Sigmoid colon (tissue), 6 donors: ENCODE measurements at regions not wholly inside any gene's neighbourhood (a gene's known extent, or its start where the extent isn't known, plus 50 kb on each side); places are given as distances from the start of the nearest gene placed in this dataset.
"Not testable (repeated sequence)": the region's sequence is repeated elsewhere in the genome, so short reads cannot be mapped to it uniquely, and the experiment has no call there.

Experiments used
- DNase-seq: peaks from one replicate; pipeline ENCODE4 v3.0.0-alpha.2; 2019
- H3K27ac ChIP-seq, 4 donors: fragments of 200-600 bp; sonication (generic); one replicate each; pipeline ENCODE4 v1.5.1; 2016 to 2019; ENCODE audit warnings: mild to moderate bottlenecking in 1 of 4
- H3K27me3 ChIP-seq, 3 donors: fragments of 200-600 bp; sonication (generic); one replicate each; pipeline ENCODE4 v1.5.1; 2019; ENCODE audit warnings: mild to moderate bottlenecking in 1 of 3
- H3K36me3 ChIP-seq, 4 donors: fragments of 200-600 bp; sonication (generic); one replicate each; pipeline ENCODE4 v1.5.1; 2016 to 2019
- H3K4me1 ChIP-seq, 4 donors: fragments of 200-600 bp; sonication (generic); one replicate each; pipeline ENCODE4 v1.5.1; 2017 to 2019
- H3K4me3 ChIP-seq, 4 donors: fragments of 200-600 bp; sonication (generic); one replicate each; pipeline ENCODE4 v1.5.1; 2017 to 2019; ENCODE audit warnings: mild to moderate bottlenecking in 2 of 4, moderate library complexity in 1 of 4
- H3K9me3 ChIP-seq, 4 donors: fragments of 200-600 bp in 3 of 4; sonication (generic) in 3 of 4; one replicate each; pipeline versions ENCODE4 v1.5.1 to v1.6.1; 2013 to 2019
- EP300 ChIP-seq, 4 donors: sonication (generic); formaldehyde crosslinking; IDR thresholded peaks; one replicate each; pipeline ENCODE4 v1.6.1; 2017; ENCODE audit warnings: antibody characterized with exemption in 4 of 4
- POLR2A ChIP-seq, 2 donors: fragments of 450-650 bp; IDR thresholded peaks; one replicate each; pipeline ENCODE4 v1.6.1; 2016; ENCODE audit warnings: antibody characterized with exemption in 2 of 2, mild to moderate bottlenecking in 2 of 2, moderate library complexity in 2 of 2
- POLR2AphosphoS5 ChIP-seq, 4 donors: sonication (generic); formaldehyde crosslinking; IDR thresholded peaks; one replicate each; pipeline ENCODE4 v1.6.1; 2017; ENCODE audit warnings: antibody characterized with exemption in 4 of 4
- whole genome bisulfite sequencing, 2 donors: extraction: QIAGEN DNeasy Blood & Tissue Kit; methylation state at CpG; one replicate each; pipeline ENCODE4 v1.1.7; 2013; 5-methylcytosine and 5-hydroxymethylcytosine counted together
- intact Hi-C: fragments of 100-400 bp; cut with DNase I; formaldehyde crosslinking; loops from one replicate; pipeline ENCODE4 v1.15.1; 2023
- TF ChIP-seq, protein P1 (sequence below), 4 experiments: fragments of 450-650 bp in 3 of 4; fragments of 200-600 bp in 1 of 4; IDR thresholded peaks; one replicate each; pipeline ENCODE4 v1.5.1; 2016 to 2019; ENCODE audit warnings: antibody characterized with exemption in 4 of 4, mild to moderate bottlenecking in 3 of 4, moderate library complexity in 2 of 4
- donor health status: healthy with polysubstance abuse.
- donor health status: healthy.

- H3K4me1 ChIP-seq, result no peaks in the 10 kb centered on the region
- DNase-seq, result no peak
- no peak overlapping the region for H3K4me3 ChIP-seq
- no peaks in the 10 kb centered on the region for H3K9me3 ChIP-seq
- TF ChIP-seq EP300 (IDR thresholded peaks at IDR 0.05) (no peak), POLR2AphosphoS5 (IDR thresholded peaks at IDR 0.05) (no peak), POLR2A (IDR thresholded peaks at IDR 0.05) (no peak)
- TF ChIP-seq, protein P1, sequence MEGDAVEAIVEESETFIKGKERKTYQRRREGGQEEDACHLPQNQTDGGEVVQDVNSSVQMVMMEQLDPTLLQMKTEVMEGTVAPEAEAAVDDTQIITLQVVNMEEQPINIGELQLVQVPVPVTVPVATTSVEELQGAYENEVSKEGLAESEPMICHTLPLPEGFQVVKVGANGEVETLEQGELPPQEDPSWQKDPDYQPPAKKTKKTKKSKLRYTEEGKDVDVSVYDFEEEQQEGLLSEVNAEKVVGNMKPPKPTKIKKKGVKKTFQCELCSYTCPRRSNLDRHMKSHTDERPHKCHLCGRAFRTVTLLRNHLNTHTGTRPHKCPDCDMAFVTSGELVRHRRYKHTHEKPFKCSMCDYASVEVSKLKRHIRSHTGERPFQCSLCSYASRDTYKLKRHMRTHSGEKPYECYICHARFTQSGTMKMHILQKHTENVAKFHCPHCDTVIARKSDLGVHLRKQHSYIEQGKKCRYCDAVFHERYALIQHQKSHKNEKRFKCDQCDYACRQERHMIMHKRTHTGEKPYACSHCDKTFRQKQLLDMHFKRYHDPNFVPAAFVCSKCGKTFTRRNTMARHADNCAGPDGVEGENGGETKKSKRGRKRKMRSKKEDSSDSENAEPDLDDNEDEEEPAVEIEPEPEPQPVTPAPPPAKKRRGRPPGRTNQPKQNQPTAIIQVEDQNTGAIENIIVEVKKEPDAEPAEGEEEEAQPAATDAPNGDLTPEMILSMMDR (IDR thresholded peaks at IDR 0.05), result no peak
- H3K36me3 ChIP-seq, result no peaks in the 10 kb centered on the region
- WGBS, 2 donors, result 89% methylated on average over 3 of the region's 3 CpGs
- no peak overlapping the region for H3K27ac ChIP-seq
- H3K27me3 ChIP-seq, result no peaks in the 10 kb centered on the region
- intact Hi-C loops, result loop anchor here (10.0 kb wide), 1 partner anchor 235 kb away; no protein-coding TSS in a partner anchor
Measured at GRCh38 chrX:50980251-50980650, 69.7 kb downstream of the BMP15 start.

DNA sequence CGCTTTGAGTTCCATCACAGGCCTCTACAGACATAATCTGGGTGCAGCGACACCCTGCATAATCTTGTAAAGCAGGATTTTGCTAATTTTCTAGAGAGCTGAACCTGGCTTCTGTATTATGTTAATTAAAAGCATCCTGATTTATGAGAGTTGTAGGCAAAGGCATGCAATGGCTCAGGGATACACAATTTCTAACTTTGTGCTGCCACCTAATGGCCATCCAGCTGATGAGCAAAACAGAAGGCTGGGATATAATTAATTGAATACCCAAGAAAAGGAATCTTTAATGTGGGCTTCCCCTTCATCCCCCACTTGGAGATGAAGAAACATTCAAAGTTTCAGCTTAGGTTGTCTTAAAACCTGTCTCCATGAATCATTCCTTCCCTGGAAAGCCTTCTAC is 78.1 kb downstream of the BMP15 start:
- WGBS, 2 donors, result 55 to 60% methylated on average over 2 of the region's 2 CpGs

GRCh38 chrX:50996930-50997329 is 86.4 kb downstream of the BMP15 start:
- no peaks in the 10 kb centered on the region for H3K9me3 ChIP-seq
- DNase-seq, result no peak
- H3K4me3 ChIP-seq, result no peak overlapping the region
- TF ChIP-seq, protein P1 (IDR thresholded peaks at IDR 0.05), result no peak
- TF ChIP-seq EP300 (IDR thresholded peaks at IDR 0.05) (no peak), POLR2AphosphoS5 (IDR thresholded peaks at IDR 0.05) (no peak), POLR2A (IDR thresholded peaks at IDR 0.05) (no peak)
- H3K4me1 ChIP-seq, result no peaks in the 10 kb centered on the region
- H3K27ac ChIP-seq, result no peak overlapping the region
- H3K36me3 ChIP-seq, result no peaks in the 10 kb centered on the region
- no peaks in the 10 kb centered on the region for H3K27me3 ChIP-seq
- intact Hi-C loops, result no loop called here
- WGBS, 2 donors, result 79 to 87% methylated on average over 4 of the region's 4 CpGs

More for the DNA sequence above, 78.1 kb downstream of the BMP15 start:
- H3K9me3 ChIP-seq, result no peaks in the 10 kb centered on the region
- H3K27ac ChIP-seq, result no peak overlapping the region
- H3K36me3 ChIP-seq, result no peaks in the 10 kb centered on the region
- no peak overlapping the region for H3K4me3 ChIP-seq
- no peak for TF ChIP-seq POLR2AphosphoS5 (IDR thresholded peaks at IDR 0.05)
- TF ChIP-seq POLR2A (IDR thresholded peaks at IDR 0.05), result no peak
- TF ChIP-seq, protein P1 (IDR thresholded peaks at IDR 0.05), result peak in 2 of 4 experiments; percentile 9 to 36
- no peak for TF ChIP-seq EP300 (IDR thresholded peaks at IDR 0.05)
- H3K27me3 ChIP-seq, result no peaks in the 10 kb centered on the region
- intact Hi-C loops, result loop anchor here (5.0 to 10.0 kb wide), 2 partner anchors 244 to 296 kb away; no protein-coding TSS in a partner anchor
- no peak for DNase-seq
- H3K4me1 ChIP-seq, result no peaks in the 10 kb centered on the region

DNA sequence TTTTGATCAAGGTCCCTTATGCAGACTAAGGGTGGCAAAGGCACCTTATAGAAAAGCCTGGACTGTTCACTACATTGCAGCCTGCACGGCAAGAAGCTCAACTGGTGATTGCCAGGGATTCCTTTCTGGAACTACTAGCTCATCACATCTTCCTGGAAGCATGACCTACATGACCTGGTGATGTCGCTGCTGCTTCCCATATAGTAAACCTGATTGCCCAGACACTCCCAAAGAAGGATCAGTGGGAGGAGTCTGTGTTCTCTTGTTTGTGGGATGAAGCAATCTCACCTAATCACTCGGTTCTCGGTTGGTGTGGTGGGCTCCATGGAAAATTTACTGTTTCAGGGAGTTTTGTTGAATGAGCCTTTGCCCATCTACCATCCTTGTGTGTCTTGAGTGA is 89.8 kb downstream of the BMP15 start:
- H3K27me3 ChIP-seq, H3K9me3 ChIP-seq, H3K36me3 ChIP-seq, intact Hi-C loops, H3K4me1 ChIP-seq, DNase-seq, H3K27ac ChIP-seq, H3K4me3 ChIP-seq: not testable (repeated sequence)
- 47 to 72% methylated on average over 3 of the region's 4 CpGs for WGBS, 2 donors

- DNase-seq, result peak; percentile 72
- 78 to 79% methylated on average over 11 of the region's 11 CpGs for WGBS, 2 donors
- intact Hi-C loops, H3K4me1 ChIP-seq, H3K27ac ChIP-seq, H3K27me3 ChIP-seq, H3K4me3 ChIP-seq, H3K9me3 ChIP-seq, H3K36me3 ChIP-seq: not testable (repeated sequence)
Measured at GRCh38 chrX:51001733-51002632, 91.4 kb downstream of the BMP15 start.

GRCh38 chrX:51006064-51006463 is 95.5 kb downstream of the BMP15 start:
- intact Hi-C loops, result no loop called here
- Histone ChIP-seq H3K4me3 (no peak overlapping the region), H3K27me3 (no peaks in the 10 kb centered on the region), H3K4me1 (no peaks in the 10 kb centered on the region), H3K9me3 (no peaks in the 10 kb centered on the region), H3K36me3 (no peaks in the 10 kb centered on the region), H3K27ac (no peak overlapping the region)
- no peak for DNase-seq
- TF ChIP-seq, protein P1 (IDR thresholded peaks at IDR 0.05), result no peak
- no peak for TF ChIP-seq POLR2AphosphoS5 (IDR thresholded peaks at IDR 0.05)
- no peak for TF ChIP-seq EP300 (IDR thresholded peaks at IDR 0.05)
- TF ChIP-seq POLR2A (IDR thresholded peaks at IDR 0.05), result no peak
